Body of pancreas (tissue), 4 donors: ENCODE measurements at regions not wholly inside any gene's neighbourhood (a gene's known extent, or its start where the extent isn't known, plus 50 kb on each side); places are given as distances from the start of the nearest gene placed in this dataset.
"Not testable (repeated sequence)": the region's sequence is repeated elsewhere in the genome, so short reads cannot be mapped to it uniquely, and the experiment has no call there.

Experiments used
- ATAC-seq: fragments of 150-250 bp; one replicate; pipeline ENCODE4 v1.9.1; 2016
- DNase-seq, 4 donors: peaks; one replicate each; pipeline ENCODE4 v3.0.0-alpha.2; 2019
- H3K27ac ChIP-seq, 4 donors: fragments of 200-600 bp; sonication (generic); 1 replicate in 3 of 4; 2 replicates in 1 of 4; pipeline versions ENCODE4 v1.5.1 to v1.6.1; 2016 to 2019; ENCODE audit warnings: mild to moderate bottlenecking in 1 of 4, mixed read lengths in 1 of 4, moderate library complexity in 1 of 4
- H3K27me3 ChIP-seq, 2 donors: fragments of 200-600 bp; sonication (generic); one replicate each; pipeline ENCODE4 v1.6.0; 2016; ENCODE audit warnings: mild to moderate bottlenecking in 1 of 2
- H3K36me3 ChIP-seq, 2 donors: fragments of 200-600 bp; sonication (generic); replicated peaks in 1 of 2; 2 replicates each; pipeline ENCODE4 v1.5.1; 2016; ENCODE audit warnings: low read depth in 2 of 2; ENCODE audit not compliant: insufficient read depth in 1 of 2
- H3K4me1 ChIP-seq: fragments of 200-600 bp; sonication (generic); one replicate; pipeline ENCODE4 v1.6.0; 2016
- H3K4me3 ChIP-seq, 2 donors: fragments of 200-600 bp; sonication (generic); 1 replicate in 1 of 2; 2 replicates in 1 of 2; pipeline ENCODE4 v1.5.1; 2016 to 2019
- H3K9me3 ChIP-seq, 3 donors: fragments of 200-600 bp; sonication (generic); 1 replicate in 2 of 3; 2 replicates in 1 of 3; pipeline ENCODE4 v1.5.1; 2016
- POLR2A ChIP-seq, 3 donors: fragments of 450-650 bp; IDR thresholded peaks; one replicate each; pipeline ENCODE4 v1.6.1; 2016; ENCODE audit warnings: antibody characterized with exemption in 3 of 3, mild to moderate bottlenecking in 2 of 3
- WGBS, 2 donors: methylation state at CpG; one replicate each; pipeline ENCODE4 v1.1.5; 2017; 5-methylcytosine and 5-hydroxymethylcytosine counted together
- intact Hi-C: fragments of 100-400 bp; cut with DNase I; formaldehyde crosslinking; loops from one replicate; pipeline ENCODE4 v1.15.1; 2023
- TF ChIP-seq, protein P1 (sequence below), 7 experiments: fragments of 450-650 bp in 4 of 7; fragments of 200-600 bp in 3 of 7; sonication (generic) in 3 of 7; IDR thresholded peaks; one replicate each; pipeline ENCODE4 v1.5.1; 2016 to 2019; ENCODE audit warnings: antibody characterized with exemption in 7 of 7

DNA sequence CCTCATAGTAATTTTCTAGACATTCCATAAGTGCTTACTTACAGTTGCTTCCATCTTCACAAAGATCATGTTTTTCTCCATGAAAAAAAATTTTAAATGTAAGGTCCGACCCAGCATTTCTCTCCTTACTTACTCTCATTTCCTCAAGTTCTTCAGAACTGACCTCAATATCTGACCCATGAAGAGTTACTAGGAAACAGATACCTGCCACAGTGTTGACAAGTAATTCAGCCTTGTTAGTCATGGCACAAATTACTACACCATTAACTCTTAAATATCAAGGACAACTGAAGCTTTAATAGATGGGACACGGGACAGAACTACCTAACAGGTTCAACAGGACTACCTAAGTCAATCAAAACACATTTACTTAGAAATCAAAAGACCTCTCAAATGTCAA lies 316.2 kb downstream of the POM121L12 start:
- Histone ChIP-seq H3K9me3 (no peaks in the 10 kb centered on the region), H3K36me3 (no peaks in the 10 kb centered on the region), H3K27me3 (no peaks in the 10 kb centered on the region), H3K27ac (no peak overlapping the region), H3K4me3 (no peak overlapping the region), H3K4me1 (no peaks in the 10 kb centered on the region)
- no peak for TF ChIP-seq POLR2A (IDR thresholded peaks at IDR 0.05)
- TF ChIP-seq, protein P1, sequence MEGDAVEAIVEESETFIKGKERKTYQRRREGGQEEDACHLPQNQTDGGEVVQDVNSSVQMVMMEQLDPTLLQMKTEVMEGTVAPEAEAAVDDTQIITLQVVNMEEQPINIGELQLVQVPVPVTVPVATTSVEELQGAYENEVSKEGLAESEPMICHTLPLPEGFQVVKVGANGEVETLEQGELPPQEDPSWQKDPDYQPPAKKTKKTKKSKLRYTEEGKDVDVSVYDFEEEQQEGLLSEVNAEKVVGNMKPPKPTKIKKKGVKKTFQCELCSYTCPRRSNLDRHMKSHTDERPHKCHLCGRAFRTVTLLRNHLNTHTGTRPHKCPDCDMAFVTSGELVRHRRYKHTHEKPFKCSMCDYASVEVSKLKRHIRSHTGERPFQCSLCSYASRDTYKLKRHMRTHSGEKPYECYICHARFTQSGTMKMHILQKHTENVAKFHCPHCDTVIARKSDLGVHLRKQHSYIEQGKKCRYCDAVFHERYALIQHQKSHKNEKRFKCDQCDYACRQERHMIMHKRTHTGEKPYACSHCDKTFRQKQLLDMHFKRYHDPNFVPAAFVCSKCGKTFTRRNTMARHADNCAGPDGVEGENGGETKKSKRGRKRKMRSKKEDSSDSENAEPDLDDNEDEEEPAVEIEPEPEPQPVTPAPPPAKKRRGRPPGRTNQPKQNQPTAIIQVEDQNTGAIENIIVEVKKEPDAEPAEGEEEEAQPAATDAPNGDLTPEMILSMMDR (IDR thresholded peaks at IDR 0.05), result no peak
- ATAC-seq (no peak), DNase-seq (no peak)
- 47 to 49% methylated on average over 2 of the region's 2 CpGs for WGBS, 2 donors
- intact Hi-C loops, result no loop called here

DNA sequence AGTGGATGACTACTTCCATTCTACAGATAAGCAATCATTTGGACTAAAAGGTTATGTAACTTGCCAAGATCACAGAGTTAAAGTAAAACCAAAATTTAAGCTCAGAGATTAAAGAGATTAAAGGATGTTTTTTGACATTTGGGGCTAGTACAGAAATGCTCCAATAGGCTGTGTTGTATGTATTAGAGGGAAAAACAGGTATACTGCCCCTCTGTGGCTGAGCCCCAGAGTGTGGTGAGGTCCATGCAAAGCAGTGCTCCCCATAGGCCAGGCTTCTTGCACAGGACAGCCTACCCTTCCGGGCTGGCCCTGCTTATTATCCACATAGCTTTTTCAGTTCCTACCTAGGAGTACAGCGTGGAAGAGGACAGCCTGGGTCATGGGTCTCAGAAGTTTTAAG lies 322.8 kb downstream of the POM121L12 start:
- DNase-seq (no peak), ATAC-seq (no peak)
- H3K27me3 ChIP-seq, result no peaks in the 10 kb centered on the region
- H3K27ac ChIP-seq, result no peak overlapping the region
- WGBS, 2 donors, result 65 to 87% methylated on average over 2 of the region's 2 CpGs
- H3K4me1 ChIP-seq, result no peaks in the 10 kb centered on the region
- no peak overlapping the region for H3K4me3 ChIP-seq
- no peaks in the 10 kb centered on the region for H3K9me3 ChIP-seq
- TF ChIP-seq POLR2A (IDR thresholded peaks at IDR 0.05), result no peak
- TF ChIP-seq, protein P1 (IDR thresholded peaks at IDR 0.05), result no peak
- intact Hi-C loops, result no loop called here
- no peaks in the 10 kb centered on the region for H3K36me3 ChIP-seq

DNA sequence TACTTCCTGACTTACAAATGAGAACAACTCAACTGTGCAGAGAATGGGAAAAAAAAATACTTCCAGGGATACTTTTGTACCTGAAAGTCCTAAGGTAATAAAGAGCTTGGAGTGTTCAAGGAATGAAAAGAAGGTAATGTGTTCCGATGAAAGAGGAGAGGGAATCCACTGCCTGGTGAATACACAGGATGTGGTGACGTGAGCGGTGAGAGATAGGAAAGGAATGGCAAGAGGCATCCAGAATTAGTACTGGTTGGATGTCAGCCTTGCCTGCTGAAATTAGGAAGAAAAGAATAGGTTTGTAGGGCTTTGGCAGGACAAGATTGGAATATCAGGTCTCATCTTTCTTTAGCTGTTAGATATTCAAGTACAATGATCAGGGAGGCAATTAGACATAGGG lies 347.7 kb downstream of the POM121L12 start:
- no peaks in the 10 kb centered on the region for H3K27me3 ChIP-seq
- 67 to 83% methylated on average over 3 of the region's 3 CpGs for whole genome bisulfite sequencing, 2 donors
- TF ChIP-seq, protein P1 (IDR thresholded peaks at IDR 0.05), result no peak
- no peak for TF ChIP-seq POLR2A (IDR thresholded peaks at IDR 0.05)
- intact Hi-C loops, result no loop called here
- H3K27ac ChIP-seq, result no peak overlapping the region
- ATAC-seq (no peak), DNase-seq (no peak)
- no peaks in the 10 kb centered on the region for H3K9me3 ChIP-seq
- H3K4me3 ChIP-seq, result no peak overlapping the region
- H3K36me3 ChIP-seq, result no peaks in the 10 kb centered on the region
- no peaks in the 10 kb centered on the region for H3K4me1 ChIP-seq

GRCh38 chr7:53385239-53385638 lies 349.8 kb downstream of the POM121L12 start:
- intact Hi-C loops, ATAC-seq, DNase-seq: not testable (repeated sequence)

DNA sequence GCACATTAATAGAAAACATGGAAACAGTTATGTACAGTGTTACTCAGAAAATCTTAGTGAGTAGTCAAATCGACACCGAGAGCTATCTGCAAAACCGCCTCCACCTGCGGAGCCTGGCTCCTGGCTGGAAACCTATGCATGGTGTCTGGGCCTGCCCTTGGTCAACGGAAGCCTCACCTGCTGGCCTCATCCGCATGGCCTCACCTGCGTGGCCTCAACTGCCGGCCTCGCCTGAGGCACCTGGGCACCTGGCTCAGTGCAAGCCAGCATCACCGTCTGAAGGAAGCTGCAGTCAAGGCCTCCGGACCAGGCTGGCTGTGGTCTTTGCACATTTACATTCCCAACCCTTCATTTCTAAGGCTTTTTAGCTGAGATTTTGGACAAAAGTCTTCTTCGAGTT lies 352.1 kb downstream of the POM121L12 start:
- DNase-seq (no peak), ATAC-seq (no peak)
- H3K9me3 ChIP-seq, result no peaks in the 10 kb centered on the region
- H3K4me3 ChIP-seq, result no peak overlapping the region
- intact Hi-C loops, result no loop called here
- H3K4me1 ChIP-seq, result no peaks in the 10 kb centered on the region
- no peaks in the 10 kb centered on the region for H3K27me3 ChIP-seq
- no peaks in the 10 kb centered on the region for H3K36me3 ChIP-seq
- TF ChIP-seq POLR2A (IDR thresholded peaks at IDR 0.05), result no peak
- TF ChIP-seq, protein P1 (IDR thresholded peaks at IDR 0.05), result no peak
- 77 to 90% methylated on average over 8 to 12 of the region's 12 CpGs for WGBS, 2 donors
- no peak overlapping the region for H3K27ac ChIP-seq

More at GRCh38 chr7:53385239-53385638, 349.8 kb downstream of the POM121L12 start:
- not testable (repeated sequence) for H3K4me1 ChIP-seq, H3K9me3 ChIP-seq, H3K36me3 ChIP-seq, H3K27me3 ChIP-seq, H3K4me3 ChIP-seq, H3K27ac ChIP-seq
- WGBS, 2 donors, result 77 to 85% methylated on average over 9 to 19 of the region's 19 CpGs
